GM18858 (cell line): ENCODE measurements at regions not wholly inside any gene's neighbourhood (a gene's known extent, or its start where the extent isn't known, plus 50 kb on each side); places are given as distances from the start of the nearest gene placed in this dataset.

Source experiments
- ATAC-seq: cut with Tn5 transposase; IDR thresholded peaks from one replicate; pipeline ENCODE4 v1.9.1; 2021; ENCODE audit not compliant: unreplicated experiment

DNA sequence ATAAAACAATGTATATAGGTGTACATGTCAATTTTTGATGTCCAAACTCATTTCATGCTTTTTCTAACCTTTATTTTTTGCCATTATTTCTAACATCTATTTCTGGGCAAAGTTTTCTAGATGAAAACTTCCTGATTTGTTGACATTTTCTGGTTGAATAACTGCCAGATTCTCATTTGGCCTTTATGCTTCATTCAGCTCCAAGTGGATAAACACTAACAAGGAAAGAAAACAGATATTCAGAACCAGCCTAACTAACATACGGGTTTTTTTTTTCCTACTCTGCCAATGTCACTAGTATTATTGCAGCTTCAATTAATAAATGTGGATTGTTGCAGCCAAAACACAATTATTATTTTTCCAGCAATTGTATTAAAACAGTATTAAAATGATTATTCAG lies 50.9 kb upstream of the RAP1GDS1 start:
- ATAC-seq = no peak

DNA sequence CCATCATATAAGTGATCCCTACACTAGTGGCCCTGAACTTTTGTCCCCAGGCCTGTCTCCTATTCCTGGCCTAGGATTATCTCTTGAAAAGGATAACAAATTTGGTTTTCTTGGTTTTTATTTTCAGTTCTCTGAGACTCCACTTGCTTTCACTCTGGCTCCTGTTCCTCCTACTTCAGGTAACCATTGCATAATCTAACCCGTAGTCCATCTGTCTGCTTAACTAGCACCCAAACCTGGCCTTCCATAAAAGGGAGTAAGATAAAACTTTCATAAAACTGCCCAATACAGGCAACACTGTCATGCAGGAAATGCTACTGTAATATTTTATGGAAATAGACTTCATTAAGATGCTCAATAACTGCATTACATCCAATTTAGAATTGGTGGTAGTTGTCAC lies 52.1 kb upstream of the RAP1GDS1 start:
- ATAC-seq = no peak

DNA sequence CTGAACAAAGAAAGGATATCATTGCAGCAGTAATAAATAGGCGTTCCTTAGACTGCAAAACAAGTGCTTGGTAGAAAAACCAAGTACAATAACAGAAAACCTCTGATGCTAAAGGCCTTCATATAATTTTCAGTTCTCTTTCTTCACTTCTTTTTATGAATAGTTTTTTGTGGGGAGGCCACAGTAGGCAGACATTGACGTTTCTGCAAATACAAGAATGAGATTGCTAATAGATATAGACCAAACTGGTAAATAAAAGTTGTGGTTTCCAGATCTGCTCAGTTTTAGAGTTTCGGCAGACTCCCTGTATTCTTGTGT lies 57.0 kb upstream of the RAP1GDS1 start:
- ATAC-seq = peak; percentile 47

DNA sequence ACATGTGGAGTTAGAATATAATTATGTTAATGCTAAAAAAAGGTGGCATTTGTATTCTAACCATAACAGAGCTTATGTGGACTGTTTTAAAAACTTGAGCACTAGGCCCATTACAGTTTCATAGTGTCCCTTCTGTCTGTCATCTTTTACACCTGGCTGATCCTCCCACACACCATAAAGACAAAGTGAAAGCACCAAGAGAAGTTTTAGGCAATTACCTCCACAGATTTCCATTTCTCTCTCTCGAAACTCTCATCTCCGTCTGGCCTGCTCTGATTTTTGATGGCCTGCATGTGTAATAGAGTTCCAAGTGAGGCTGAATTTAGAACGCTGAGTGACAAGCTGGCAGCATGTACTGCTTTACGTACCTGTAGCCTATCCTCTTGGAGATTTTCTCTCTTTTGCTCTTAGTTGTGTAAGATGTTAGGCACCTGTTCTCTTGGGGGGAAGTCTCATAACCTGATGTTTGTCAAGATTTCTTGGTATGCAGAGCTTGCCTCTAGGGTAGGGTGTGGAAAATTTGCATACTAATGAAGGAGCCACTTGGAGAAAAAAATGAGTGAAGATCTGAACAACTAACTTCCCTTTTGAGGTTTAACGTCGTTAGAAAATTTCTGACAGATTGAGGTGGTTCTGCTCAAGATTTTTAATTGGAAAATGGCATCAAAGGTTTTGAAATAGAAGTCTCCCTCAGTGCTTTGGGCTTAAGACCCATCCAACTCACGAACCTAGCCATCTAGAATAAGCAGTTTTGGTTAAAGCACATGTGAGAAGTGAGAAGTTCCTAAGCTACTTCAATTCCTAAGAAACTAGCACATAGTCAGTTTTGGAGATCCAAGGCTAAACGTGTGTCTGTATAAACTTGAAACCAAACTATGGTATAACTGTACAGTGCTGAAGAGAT lies 57.6 kb upstream of the RAP1GDS1 start:
- ATAC-seq = peak; percentile 89

DNA sequence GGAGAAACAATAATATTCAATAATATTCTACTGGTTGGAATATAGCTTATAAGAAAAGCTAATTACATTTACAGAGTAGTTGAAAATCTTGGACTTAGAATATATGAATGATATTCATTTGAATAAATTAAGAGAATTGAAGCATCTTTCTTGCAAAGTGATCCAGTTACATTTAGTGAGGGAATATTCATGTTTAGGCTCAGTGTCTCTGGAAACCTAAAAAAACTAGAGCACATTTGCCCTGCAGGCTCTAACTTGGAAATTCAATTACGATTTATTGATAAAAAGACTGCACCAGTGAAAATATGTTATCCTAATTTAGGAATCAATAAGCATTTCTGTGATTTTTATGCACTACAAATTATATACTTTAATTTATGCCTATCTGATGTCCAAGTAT lies 58.3 kb upstream of the RAP1GDS1 start:
- ATAC-seq = no peak

DNA sequence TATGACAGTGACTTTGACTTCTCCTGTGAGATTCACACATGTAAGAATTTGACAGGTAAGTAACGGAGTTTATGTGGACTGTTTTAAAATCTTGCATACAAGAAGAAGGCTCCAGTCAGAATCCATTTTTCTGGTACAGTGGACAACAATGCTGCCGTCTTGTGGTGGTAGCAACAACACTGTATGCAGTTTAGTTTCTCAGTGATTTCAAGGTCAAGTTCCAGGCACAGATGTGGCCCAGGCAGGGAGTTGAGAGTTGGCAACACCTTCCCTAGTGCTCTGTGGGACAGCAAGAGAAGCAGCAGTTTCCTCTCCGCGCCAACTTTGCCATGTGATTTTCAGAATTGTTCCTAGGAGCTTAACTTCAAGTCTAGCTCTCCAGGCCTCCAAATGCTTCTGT lies 56.0 kb upstream of the STPG2 start:
- no peak for ATAC-seq

DNA sequence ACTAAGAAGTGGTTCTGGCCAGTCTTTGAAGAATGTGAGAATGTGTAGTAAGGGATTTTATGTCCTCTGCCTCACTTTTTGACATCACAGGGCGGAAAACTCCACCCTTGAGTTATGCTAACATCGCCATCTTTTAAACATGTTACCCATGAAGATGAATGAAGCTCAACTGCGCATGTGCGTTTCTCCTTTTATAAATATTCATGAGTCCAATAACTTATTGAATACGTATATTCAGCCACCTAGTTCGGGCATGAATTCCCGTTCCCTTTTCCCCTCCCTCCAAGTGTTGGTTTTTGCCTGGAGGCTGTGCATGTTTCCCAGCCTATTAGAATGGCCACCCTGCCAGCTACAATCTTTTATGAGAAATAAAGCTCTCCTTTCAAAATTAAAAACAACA lies 51.7 kb upstream of the STPG2 start:
- ATAC-seq = no peak

DNA sequence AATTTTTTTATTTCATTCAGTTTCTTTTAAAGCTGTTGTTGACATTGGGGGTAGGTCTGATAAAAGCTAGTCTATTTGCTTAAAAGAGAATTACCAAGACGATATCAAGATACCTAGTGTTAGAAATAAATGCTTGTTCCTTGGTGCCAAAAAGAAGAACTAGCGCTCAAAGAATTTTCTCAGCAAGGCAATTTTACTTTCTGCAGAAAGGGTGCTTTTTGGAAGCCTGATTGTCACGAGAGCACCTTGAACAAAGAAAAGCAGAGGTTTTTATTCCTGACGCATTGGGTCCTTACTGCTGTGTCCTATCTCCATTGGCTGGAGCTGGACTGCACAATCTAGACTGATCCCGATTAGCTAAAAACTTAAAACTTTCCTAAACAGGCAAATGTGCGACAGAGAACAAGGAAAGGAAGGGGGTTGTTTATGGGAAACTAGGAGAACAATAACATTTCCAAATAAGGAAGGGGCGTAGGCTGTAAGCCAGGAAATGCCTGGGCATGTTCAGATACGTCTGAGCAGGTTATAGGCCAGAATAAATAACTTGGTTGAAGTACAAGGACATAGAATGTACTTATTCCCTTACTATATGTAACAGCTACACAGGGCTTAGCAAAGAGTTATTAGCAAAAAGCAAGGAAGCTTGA lies 50.3 kb upstream of the STPG2 start:
- no peak for ATAC-seq
